WERI-Rb-1 (cell line): ENCODE measurements at regions not wholly inside any gene's neighbourhood (a gene's known extent, or its start where the extent isn't known, plus 50 kb on each side); places are given as distances from the start of the nearest gene placed in this dataset.

Experiments used
- DNase-seq: peaks from one replicate; pipeline ENCODE4 v3.0.0-alpha.2; 2020
- H3K27ac ChIP-seq: fragments of 250-450 bp; sonication (Bioruptor Pico); 2 replicates; pipeline ENCODE4 v1.5.1; 2020; ENCODE audit warnings: mild to moderate bottlenecking, moderate library complexity
- H3K27me3 ChIP-seq: fragments of 250-450 bp; sonication (Bioruptor Pico); 2 replicates; pipeline ENCODE4 v1.5.1; 2021; ENCODE audit warnings: mild to moderate bottlenecking, low read depth, moderate library complexity; ENCODE audit not compliant: insufficient read depth, severe bottlenecking
- H3K36me3 ChIP-seq: fragments of 250-450 bp; sonication (Bioruptor Pico); 2 replicates; pipeline ENCODE4 v1.5.1; 2020; ENCODE audit warnings: mild to moderate bottlenecking, moderate library complexity
- H3K4me3 ChIP-seq: 2 replicates; pipeline ENCODE4 v1.5.1; 2011; ENCODE audit warnings: low read depth, mild to moderate bottlenecking, control low read depth, low read length
- H3K9me3 ChIP-seq: fragments of 250-450 bp; sonication (Bioruptor Pico); 2 replicates; pipeline ENCODE4 v1.5.1; 2021; ENCODE audit warnings: mild to moderate bottlenecking, moderate library complexity; ENCODE audit not compliant: severe bottlenecking
- TF ChIP-seq, protein P1 (sequence below): IDR thresholded peaks from 2 replicates; pipeline ENCODE4 v1.5.1; 2011; ENCODE audit warnings: low read depth, mild to moderate bottlenecking, control low read depth, inconsistent platforms, low read length

DNA sequence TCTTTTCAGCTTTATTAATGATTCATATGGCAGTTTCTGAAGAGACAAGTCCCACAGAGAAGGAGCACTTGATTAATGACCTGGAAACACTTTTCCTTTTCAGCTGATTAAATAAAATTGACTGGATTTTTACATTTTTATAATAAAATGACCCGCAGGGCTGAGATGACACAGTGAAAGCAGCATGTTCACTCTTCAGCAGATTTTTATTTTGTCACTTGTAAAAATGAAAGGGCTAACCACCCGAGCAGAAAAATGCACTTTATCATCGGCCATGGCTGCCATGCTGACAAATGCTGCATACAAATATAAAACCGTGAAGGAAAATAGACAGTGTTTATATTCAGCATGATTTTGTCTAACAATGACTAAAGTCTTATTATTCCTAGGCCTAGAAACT, 321.6 kb upstream of the ITGA1 start:
- TF ChIP-seq, protein P1, sequence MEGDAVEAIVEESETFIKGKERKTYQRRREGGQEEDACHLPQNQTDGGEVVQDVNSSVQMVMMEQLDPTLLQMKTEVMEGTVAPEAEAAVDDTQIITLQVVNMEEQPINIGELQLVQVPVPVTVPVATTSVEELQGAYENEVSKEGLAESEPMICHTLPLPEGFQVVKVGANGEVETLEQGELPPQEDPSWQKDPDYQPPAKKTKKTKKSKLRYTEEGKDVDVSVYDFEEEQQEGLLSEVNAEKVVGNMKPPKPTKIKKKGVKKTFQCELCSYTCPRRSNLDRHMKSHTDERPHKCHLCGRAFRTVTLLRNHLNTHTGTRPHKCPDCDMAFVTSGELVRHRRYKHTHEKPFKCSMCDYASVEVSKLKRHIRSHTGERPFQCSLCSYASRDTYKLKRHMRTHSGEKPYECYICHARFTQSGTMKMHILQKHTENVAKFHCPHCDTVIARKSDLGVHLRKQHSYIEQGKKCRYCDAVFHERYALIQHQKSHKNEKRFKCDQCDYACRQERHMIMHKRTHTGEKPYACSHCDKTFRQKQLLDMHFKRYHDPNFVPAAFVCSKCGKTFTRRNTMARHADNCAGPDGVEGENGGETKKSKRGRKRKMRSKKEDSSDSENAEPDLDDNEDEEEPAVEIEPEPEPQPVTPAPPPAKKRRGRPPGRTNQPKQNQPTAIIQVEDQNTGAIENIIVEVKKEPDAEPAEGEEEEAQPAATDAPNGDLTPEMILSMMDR: no peak
- no peaks in the 10 kb centered on the region for H3K27me3 ChIP-seq
- H3K4me3 ChIP-seq: no peak overlapping the region
- H3K36me3 ChIP-seq: no peaks in the 10 kb centered on the region
- DNase-seq: no peak
- H3K9me3 ChIP-seq: no peaks in the 10 kb centered on the region
- no peak overlapping the region for H3K27ac ChIP-seq

DNA sequence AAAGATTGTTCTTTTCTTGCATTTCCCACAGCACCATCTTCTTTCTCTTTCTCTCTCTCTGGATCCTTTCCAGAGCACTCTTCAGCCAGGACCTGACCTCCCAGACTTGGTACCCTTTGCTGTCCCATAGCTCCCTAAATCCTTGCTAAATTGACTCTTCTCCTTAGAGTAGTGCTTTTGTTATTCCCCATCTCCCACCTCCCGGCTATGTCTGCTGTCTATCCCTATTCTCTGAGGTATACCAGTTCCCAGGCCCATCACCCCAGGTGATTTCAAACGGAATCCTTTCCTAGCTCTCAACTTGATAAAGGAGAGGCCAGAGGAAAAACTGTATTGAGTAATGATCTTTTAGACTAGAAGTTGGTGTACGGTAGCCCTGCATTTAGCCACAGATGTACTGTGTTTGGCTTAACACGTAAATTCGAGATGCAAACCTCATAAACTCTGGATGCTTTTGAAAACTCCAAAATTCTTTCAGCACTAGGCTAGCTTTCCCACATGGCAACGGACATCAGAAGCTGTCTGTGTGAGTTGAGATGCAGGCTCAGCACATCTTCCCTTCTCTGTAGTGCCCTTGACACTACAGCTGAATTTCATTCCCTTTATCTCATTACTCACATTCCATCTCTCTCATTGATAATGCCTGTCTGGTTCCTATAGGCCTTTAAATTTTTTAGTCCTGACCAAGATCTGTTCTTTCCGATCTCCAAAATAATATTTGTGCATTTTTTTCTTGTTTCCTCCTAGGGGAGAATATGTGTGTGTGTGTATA, 320.8 kb upstream of the ITGA1 start:
- no peak overlapping the region for H3K27ac ChIP-seq
- TF ChIP-seq, protein P1: no peak
- no peaks in the 10 kb centered on the region for H3K9me3 ChIP-seq
- H3K27me3 ChIP-seq: no peaks in the 10 kb centered on the region
- H3K36me3 ChIP-seq: no peaks in the 10 kb centered on the region
- DNase-seq: no peak
- H3K4me3 ChIP-seq: no peak overlapping the region

DNA sequence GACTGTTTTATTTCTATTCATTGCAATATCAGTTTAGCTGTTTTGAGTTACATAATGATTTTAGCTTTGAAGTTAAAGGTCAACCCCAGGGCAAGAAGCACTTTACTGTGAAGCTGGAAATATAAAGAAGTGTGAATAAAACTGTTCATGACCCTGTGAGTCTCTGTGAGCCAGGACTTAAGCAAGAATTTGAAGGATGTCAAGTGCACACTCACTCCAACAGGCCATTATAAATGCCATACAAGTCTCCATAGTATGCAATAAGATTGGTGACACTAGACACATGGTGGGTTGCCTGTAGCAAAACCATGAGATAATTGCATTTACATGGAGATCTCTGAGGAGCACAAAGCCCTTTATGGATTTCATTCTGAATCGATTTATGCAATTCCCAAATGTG, 318.7 kb upstream of the ITGA1 start:
- no peaks in the 10 kb centered on the region for H3K9me3 ChIP-seq
- no peak for DNase-seq
- H3K27me3 ChIP-seq: no peaks in the 10 kb centered on the region
- TF ChIP-seq, protein P1: no peak
- no peak overlapping the region for H3K27ac ChIP-seq
- no peak overlapping the region for H3K4me3 ChIP-seq
- no peaks in the 10 kb centered on the region for H3K36me3 ChIP-seq

DNA sequence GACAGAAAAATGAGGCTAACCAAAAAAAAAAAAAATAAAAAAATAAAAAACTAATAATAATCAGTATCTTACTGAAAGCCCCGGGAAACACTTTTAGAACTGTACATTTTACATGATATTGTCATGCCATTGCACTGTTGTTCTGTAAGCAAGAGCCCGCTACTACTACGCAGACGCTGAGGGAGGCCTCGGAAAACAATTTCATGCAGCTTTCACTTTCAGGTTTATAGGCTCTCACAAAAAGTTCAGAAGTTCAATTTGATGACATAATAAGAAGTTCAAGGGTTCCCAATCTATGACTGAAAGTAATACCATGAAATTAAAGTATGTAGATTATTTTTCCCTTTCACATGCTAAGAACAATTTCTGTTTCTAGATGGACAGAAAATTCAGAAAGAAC, 318.3 kb upstream of the ITGA1 start:
- TF ChIP-seq, protein P1: no peak
- H3K9me3 ChIP-seq: no peaks in the 10 kb centered on the region
- H3K27me3 ChIP-seq: no peaks in the 10 kb centered on the region
- no peak for DNase-seq
- no peak overlapping the region for H3K4me3 ChIP-seq
- H3K36me3 ChIP-seq: no peaks in the 10 kb centered on the region
- H3K27ac ChIP-seq: no peak overlapping the region

DNA sequence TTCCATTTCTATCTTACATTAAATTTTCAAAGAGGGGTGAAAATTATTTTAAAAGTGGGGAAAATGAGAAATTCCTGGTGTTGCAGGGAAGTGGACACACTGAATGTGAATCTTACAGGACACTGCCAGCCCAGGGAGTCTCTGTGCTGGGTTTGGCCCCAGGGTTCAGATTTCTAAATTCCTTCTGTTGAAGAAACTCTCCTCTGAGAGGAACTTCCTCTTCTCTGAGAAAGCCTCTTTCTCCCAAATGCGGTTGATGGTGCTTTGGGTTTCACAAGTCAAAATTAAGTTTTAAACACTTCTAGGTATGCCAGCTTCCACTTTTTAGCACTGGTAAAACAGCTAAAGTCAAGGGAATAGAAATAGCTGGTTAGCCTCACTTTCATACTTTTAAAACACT, 317.9 kb upstream of the ITGA1 start:
- Histone ChIP-seq H3K36me3 (no peaks in the 10 kb centered on the region), H3K4me3 (no peak overlapping the region), H3K27me3 (no peaks in the 10 kb centered on the region), H3K9me3 (no peaks in the 10 kb centered on the region), H3K27ac (no peak overlapping the region)
- TF ChIP-seq, protein P1: no peak
- no peak for DNase-seq

DNA sequence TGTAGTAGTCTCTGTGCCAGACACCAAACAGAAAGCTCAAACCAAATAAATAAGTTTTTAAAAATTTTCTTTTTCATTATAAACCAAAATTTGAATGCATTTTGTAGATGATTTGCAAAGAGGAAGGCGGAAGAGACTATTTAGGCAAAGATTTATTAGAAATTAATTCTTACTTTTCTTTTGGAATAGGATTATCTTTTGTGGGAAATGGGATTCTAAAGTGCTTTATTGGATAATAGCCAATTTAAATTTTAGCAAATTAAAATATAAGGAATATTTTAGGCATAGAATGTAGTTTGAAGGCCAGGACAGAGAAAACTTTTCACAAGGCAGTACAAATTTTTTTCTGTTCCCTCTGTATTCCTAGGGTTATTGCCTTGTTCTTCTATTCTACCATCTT, 311.4 kb upstream of the ITGA1 start:
- TF ChIP-seq, protein P1: no peak
- Histone ChIP-seq H3K9me3 (no peaks in the 10 kb centered on the region), H3K27ac (no peak overlapping the region), H3K36me3 (no peaks in the 10 kb centered on the region), H3K27me3 (no peaks in the 10 kb centered on the region), H3K4me3 (no peak overlapping the region)
- no peak for DNase-seq
